H1 (cell line): ENCODE measurements at regions not wholly inside any gene's neighbourhood (a gene's known extent, or its start where the extent isn't known, plus 50 kb on each side); places are given as distances from the start of the nearest gene placed in this dataset.

Experiments
- CTCF ChIA-PET: fragments of 300-600 bp; sonication (Branson Sonifier 250); formaldehyde crosslinking; loops from one replicate; lab custom pipeline; 2021; ENCODE audit not compliant: partially characterized antibody; lab: Charles Lee
- POLR2A ChIA-PET: fragments of 300-600 bp; sonication (Branson Sonifier 250); formaldehyde crosslinking; loops from one replicate; lab custom pipeline; 2021; ENCODE audit warnings: inconsistent platforms; ENCODE audit not compliant: partially characterized antibody; lab: Charles Lee
- DNase-seq, 2 experiments: peaks; one replicate each; pipeline versions ENCODE4 v3.0.0 to v3.0.0-alpha.2; 2010 to 2022; ENCODE audit warnings: low spot score in 2 of 2, low read depth in 1 of 2, mixed read lengths in 1 of 2
- FAIRE-seq: peaks from 2 replicates; lab custom pipeline; 2011; peaks lifted over from hg19 to GRCh38; lab: Jason Lieb, UNC
- H2AFZ ChIP-seq: 2 replicates; pipeline ENCODE4 v1.8.1; 2012; ENCODE audit warnings: low read length, inconsistent platforms
- H2AK5ac ChIP-seq: 2 replicates; pipeline ENCODE4 v1.6.1; 2013; ENCODE audit warnings: low read depth, low read length
- H2BK120ac ChIP-seq: replicated peaks from 2 replicates; pipeline ENCODE3; 2013; ENCODE audit warnings: low read depth, low read length, inconsistent platforms
- H2BK12ac ChIP-seq: 2 replicates; pipeline ENCODE4 v1.6.1; 2013; ENCODE audit warnings: low read depth, low read length
- H2BK15ac ChIP-seq: 2 replicates; pipeline ENCODE4 v1.6.1; 2013; ENCODE audit warnings: low read length
- H2BK20ac ChIP-seq: 2 replicates; pipeline ENCODE4 v1.6.1; 2013; ENCODE audit warnings: low read length
- H2BK5ac ChIP-seq: 2 replicates; pipeline ENCODE4 v1.6.1; 2013; ENCODE audit warnings: low read depth, low read length
- H3K14ac ChIP-seq: 2 replicates; pipeline ENCODE4 v1.6.1; 2013; ENCODE audit warnings: inconsistent platforms; ENCODE audit not compliant: insufficient read length
- H3K18ac ChIP-seq: 2 replicates; pipeline ENCODE4 v1.6.1; 2013; ENCODE audit warnings: low read length; ENCODE audit errors: extremely low read depth
- H3K23ac ChIP-seq: 2 replicates; pipeline ENCODE4 v1.6.1; 2013; ENCODE audit warnings: inconsistent platforms; ENCODE audit not compliant: insufficient read length
- H3K23me2 ChIP-seq: 2 replicates; pipeline ENCODE4 v1.6.1; 2013; ENCODE audit warnings: low read depth, low read length
- H3K27ac ChIP-seq: 2 replicates; pipeline ENCODE4 v1.6.1; 2011; ENCODE audit warnings: low read depth, low read length, inconsistent platforms
- H3K27me3 ChIP-seq, 4 experiments: replicated peaks in 1 of 4; 1 replicate in 1 of 4; 2 replicates in 3 of 4; pipeline versions ENCODE4 v1.6.1 to v1.8.1; 2011 to 2013; ENCODE audit warnings: low read length in 3 of 4, mild to moderate bottlenecking in 3 of 4, inconsistent platforms in 2 of 4, mixed read lengths in 2 of 4, moderate library complexity in 1 of 4; ENCODE audit not compliant: control insufficient read depth in 3 of 4, insufficient read depth in 3 of 4; ENCODE audit errors: extremely low read depth in 1 of 4
- H3K36me3 ChIP-seq, 4 experiments: 2 replicates each; pipeline versions ENCODE4 v1.6.1 to v1.8.1; 2011 to 2013; ENCODE audit warnings: mild to moderate bottlenecking in 4 of 4, low read length in 3 of 4, moderate library complexity in 2 of 4, control low read depth in 1 of 4, inconsistent platforms in 1 of 4; ENCODE audit not compliant: insufficient read depth in 4 of 4, control insufficient read depth in 2 of 4
- H3K4ac ChIP-seq: replicated peaks from 2 replicates; pipeline ENCODE3; 2013; ENCODE audit warnings: low read length, low read depth, mixed read lengths, inconsistent platforms; ENCODE audit not compliant: insufficient read length
- H3K4me1 ChIP-seq, 4 experiments: replicated peaks in 1 of 4; 1 replicate in 1 of 4; 2 replicates in 3 of 4; pipeline versions ENCODE4 v1.6.1 to v1.8.1; 2011 to 2013; ENCODE audit warnings: low read length in 3 of 4, inconsistent platforms in 2 of 4, mixed read lengths in 1 of 4; ENCODE audit not compliant: insufficient read depth in 4 of 4, control insufficient read depth in 3 of 4
- H3K4me2 ChIP-seq, 2 experiments: 2 replicates each; pipeline versions ENCODE4 v1.6.1 to v1.8.1; 2011 to 2013; ENCODE audit warnings: low read depth in 2 of 2, low read length in 2 of 2, control low read depth in 1 of 2, inconsistent platforms in 1 of 2, mild to moderate bottlenecking in 1 of 2; ENCODE audit not compliant: insufficient read depth in 1 of 2
- H3K4me3 ChIP-seq, 4 experiments: fragments of 200-600, 300-600 bp in 1 of 4; sonication (generic), shearing (Covaris generic), sonication (Bioruptor Twin) in 1 of 4; 2 replicates each; pipeline versions ENCODE4 v1.5.1 to v1.8.1; 2011 to 2016; ENCODE audit warnings: low read length in 4 of 4, low read depth in 3 of 4, control low read depth in 2 of 4, inconsistent platforms in 2 of 4, mild to moderate bottlenecking in 2 of 4, mixed read lengths in 1 of 4, moderate library complexity in 1 of 4; ENCODE audit not compliant: insufficient read depth in 2 of 4; ENCODE audit errors: extremely low read depth in 1 of 4
- H3K56ac ChIP-seq: replicated peaks from 2 replicates; pipeline ENCODE3; 2013; ENCODE audit warnings: low read depth, mild to moderate bottlenecking, mixed read lengths, low read length, inconsistent platforms; ENCODE audit not compliant: insufficient read length
- H3K79me1 ChIP-seq: 2 replicates; pipeline ENCODE4 v1.6.1; 2013; ENCODE audit warnings: low read depth, low read length, control low read depth
- H3K79me2 ChIP-seq, 2 experiments: 2 replicates each; pipeline versions ENCODE4 v1.6.1 to v1.8.1; 2012 to 2013; ENCODE audit warnings: low read length in 2 of 2, mild to moderate bottlenecking in 2 of 2, inconsistent platforms in 1 of 2; ENCODE audit not compliant: insufficient read depth in 2 of 2, control insufficient read depth in 1 of 2
- H3K9ac ChIP-seq, 4 experiments: replicated peaks in 1 of 4; 1 replicate in 1 of 4; 2 replicates in 3 of 4; pipeline versions ENCODE4 v1.6.1 to v1.8.1; 2011 to 2013; ENCODE audit warnings: low read depth in 3 of 4, low read length in 3 of 4, control low read depth in 2 of 4, mild to moderate bottlenecking in 2 of 4, moderate library complexity in 2 of 4, inconsistent platforms in 1 of 4; ENCODE audit errors: extremely low read depth in 1 of 4
- H3K9me3 ChIP-seq, 2 experiments: 2 replicates each; pipeline versions ENCODE4 v1.6.1 to v1.8.1; 2012 to 2013; ENCODE audit warnings: mild to moderate bottlenecking in 2 of 2, moderate library complexity in 2 of 2, control low read depth in 1 of 2, inconsistent platforms in 1 of 2, low read depth in 1 of 2, low read length in 1 of 2, mixed read lengths in 1 of 2; ENCODE audit not compliant: insufficient read depth in 2 of 2
- H4K20me1 ChIP-seq, 2 experiments: replicated peaks in 1 of 2; 2 replicates each; pipeline versions ENCODE3 to v1.8.1; 2011 to 2013; ENCODE audit warnings: inconsistent platforms in 2 of 2, low read length in 2 of 2, mild to moderate bottlenecking in 1 of 2; ENCODE audit not compliant: insufficient read depth in 2 of 2, control insufficient read depth in 1 of 2
- H4K5ac ChIP-seq: 2 replicates; pipeline ENCODE4 v1.6.1; 2013; ENCODE audit warnings: low read length, low read depth, mixed read lengths, inconsistent platforms; ENCODE audit not compliant: insufficient read length
- H4K8ac ChIP-seq: 2 replicates; pipeline ENCODE4 v1.8.0; 2013; ENCODE audit warnings: mild to moderate bottlenecking, moderate library complexity, low read length, inconsistent platforms; ENCODE audit not compliant: insufficient read depth; ENCODE audit errors: extremely low read depth
- H4K91ac ChIP-seq: replicated peaks from 2 replicates; pipeline ENCODE3; 2013; ENCODE audit warnings: low read length, mixed read lengths, inconsistent platforms; ENCODE audit not compliant: insufficient read length
- ASH2L ChIP-seq: fragments of 200-600, 300-600 bp; sonication (generic); IDR thresholded peaks from one replicate; pipeline ENCODE4 v1.7.1; 2017; ENCODE audit warnings: low read length
- FOSL1 ChIP-seq: IDR thresholded peaks from 2 replicates; pipeline ENCODE4 v1.6.1; 2011; ENCODE audit warnings: mild to moderate bottlenecking, low read depth, low read length, moderate library complexity; ENCODE audit not compliant: insufficient read depth
- KDM5A ChIP-seq: fragments of 200-600 bp; IDR thresholded peaks from 2 replicates; pipeline ENCODE4 v1.7.1; 2012; ENCODE audit warnings: mild to moderate bottlenecking, low read length, inconsistent platforms, mixed read lengths
- NRF1 ChIP-seq: IDR thresholded peaks from 2 replicates; pipeline ENCODE4 v1.6.1; 2011; ENCODE audit warnings: mild to moderate bottlenecking, low read depth, low read length, improper control_type of control experiment
- POLR2A ChIP-seq, 2 experiments: IDR thresholded peaks; 1 replicate in 1 of 2; 2 replicates in 1 of 2; pipeline ENCODE4 v1.6.1; 2011; ENCODE audit warnings: low read depth in 2 of 2, low read length in 2 of 2, mild to moderate bottlenecking in 2 of 2; ENCODE audit errors: control extremely low read depth in 1 of 2
- POU5F1 ChIP-seq: IDR thresholded peaks from 2 replicates; pipeline ENCODE4 v1.6.1; 2011; ENCODE audit warnings: low read depth, mild to moderate bottlenecking, low read length, moderate library complexity
- RBBP5 ChIP-seq: IDR thresholded peaks from 2 replicates; pipeline ENCODE4 v1.7.1; 2012; ENCODE audit warnings: low read depth, mild to moderate bottlenecking, inconsistent platforms, low read length, moderate library complexity, borderline replicate concordance
- SIRT6 ChIP-seq: IDR thresholded peaks from one replicate; pipeline ENCODE4 v1.7.1; 2012; ENCODE audit warnings: low read length, inconsistent platforms
- SIX5 ChIP-seq: IDR thresholded peaks from 2 replicates; pipeline ENCODE4 v1.6.1; 2011; ENCODE audit warnings: mild to moderate bottlenecking, low read depth, low read length
- SRF ChIP-seq: IDR thresholded peaks from 2 replicates; pipeline ENCODE4 v1.6.1; 2011; ENCODE audit warnings: mild to moderate bottlenecking, low read depth, low read length, moderate library complexity
- TEAD4 ChIP-seq: IDR thresholded peaks from 2 replicates; pipeline ENCODE4 v1.6.1; 2012; ENCODE audit warnings: low read depth, low read length, inconsistent platforms, mixed read lengths
- WGBS, 2 experiments: shearing (Covaris generic) in 1 of 2; methylation state at CpG; one replicate each; pipeline versions ENCODE4 v1.1.6 to v1.1.7; 2013 to 2015; ENCODE audit warnings: low lambda C conversion rate in 2 of 2, mixed read lengths in 2 of 2, inconsistent platforms in 1 of 2, low coverage in 1 of 2, missing lambda C conversion rate in 1 of 2; ENCODE audit not compliant: insufficient replicate concordance in 2 of 2, insufficient coverage in 1 of 2, insufficient read length in 1 of 2; ENCODE audit errors: extremely low coverage in 1 of 2, missing lambda C conversion rate in 1 of 2; 5-methylcytosine and 5-hydroxymethylcytosine counted together
- TF ChIP-seq, protein P1 (sequence below): IDR thresholded peaks from 2 replicates; pipeline ENCODE4 v1.6.1; 2011; ENCODE audit warnings: low read length, improper control_type of control experiment
- TF ChIP-seq, protein P2 (sequence below): IDR thresholded peaks from 2 replicates; pipeline ENCODE4 v1.6.1; 2012; ENCODE audit warnings: low read length, inconsistent platforms

DNA sequence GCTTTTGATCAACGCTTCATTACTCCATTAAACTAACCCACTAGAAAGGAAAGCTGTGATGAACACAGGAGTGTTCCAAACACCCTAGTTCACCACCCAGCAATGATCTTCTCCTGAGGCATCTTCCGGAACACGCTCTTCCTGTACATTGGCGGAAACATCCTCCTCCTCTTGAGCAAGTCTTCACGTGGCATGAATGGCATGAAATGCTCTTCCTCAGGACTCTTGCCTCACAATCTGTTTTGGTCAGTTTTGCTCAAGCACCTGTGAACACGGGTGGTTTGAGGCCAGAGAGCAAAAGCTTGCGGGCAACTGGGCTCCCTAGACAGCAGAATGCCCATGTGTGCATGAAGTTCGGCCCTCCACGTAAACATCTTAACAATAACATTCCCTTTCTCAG, 734.2 kb upstream of the SALL3 start:
- no peaks in the 10 kb centered on the region for H3K36me3 ChIP-seq
- FAIRE-seq (no peak), DNase-seq (no peak)
- H3K4ac ChIP-seq = no peak overlapping the region
- no peak overlapping the region for H2BK12ac ChIP-seq
- H4K91ac ChIP-seq = no peak overlapping the region
- no peak overlapping the region for H2AFZ ChIP-seq
- H3K4me2 ChIP-seq = no peak overlapping the region
- no peaks in the 10 kb centered on the region for H3K9me3 ChIP-seq
- POLR2A ChIA-PET = no interaction called here
- H3K18ac ChIP-seq = no peak overlapping the region
- no peaks in the 10 kb centered on the region for H3K79me1 ChIP-seq
- H3K27ac ChIP-seq = no peak overlapping the region
- CTCF ChIA-PET = interaction anchor here (0.5 kb wide), 1 partner anchor 162 kb away, joined by 3 read pairs; no protein-coding TSS in a partner anchor
- no peaks in the 10 kb centered on the region for H3K79me2 ChIP-seq
- WGBS, 2 experiments = 94% methylated on average over 9 of the region's 9 CpGs; no CpG with 5 or more reads in 1 of the 2 experiments
- no peak overlapping the region for H3K9ac ChIP-seq
- no peak overlapping the region for H2BK5ac ChIP-seq
- no peak overlapping the region for H3K14ac ChIP-seq
- H4K20me1 ChIP-seq = no peaks in the 10 kb centered on the region
- no peak overlapping the region for H2BK15ac ChIP-seq
- no peak overlapping the region for H2BK20ac ChIP-seq
- H2AK5ac ChIP-seq = no peak overlapping the region
- no peak overlapping the region for H2BK120ac ChIP-seq
- no peak overlapping the region for H3K23ac ChIP-seq
- H3K23me2 ChIP-seq = no peaks in the 10 kb centered on the region; the same call in 1 of the 2 replicates
- H4K5ac ChIP-seq = no peak overlapping the region
- H3K4me3 ChIP-seq = no peak overlapping the region
- no peak overlapping the region for H3K56ac ChIP-seq
- peaks cover 0 to 9% (median 0%) of the 10 kb centered on the region in 4 experiments; a peak in 1 of 7 replicates for H3K4me1 ChIP-seq
- H4K8ac ChIP-seq = no peak overlapping the region
- no peaks in the 10 kb centered on the region for H3K27me3 ChIP-seq
- TF ChIP-seq, protein P1, sequence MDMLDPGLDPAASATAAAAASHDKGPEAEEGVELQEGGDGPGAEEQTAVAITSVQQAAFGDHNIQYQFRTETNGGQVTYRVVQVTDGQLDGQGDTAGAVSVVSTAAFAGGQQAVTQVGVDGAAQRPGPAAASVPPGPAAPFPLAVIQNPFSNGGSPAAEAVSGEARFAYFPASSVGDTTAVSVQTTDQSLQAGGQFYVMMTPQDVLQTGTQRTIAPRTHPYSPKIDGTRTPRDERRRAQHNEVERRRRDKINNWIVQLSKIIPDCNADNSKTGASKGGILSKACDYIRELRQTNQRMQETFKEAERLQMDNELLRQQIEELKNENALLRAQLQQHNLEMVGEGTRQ = no peak
- TF ChIP-seq SIX5 (no peak), ASH2L (no peak), NRF1 (no peak), SRF (no peak), SIRT6 (no peak), POLR2A (IDR thresholded peaks at IDR 0.05; ENCODE audit: control extremely low read depth in 1 of 2, low read depth in 2 of 2, low read length in 2 of 2) (no peak), FOSL1 (no peak), KDM5A (no peak), POU5F1 (no peak), RBBP5 (no peak), TEAD4 (no peak)
- TF ChIP-seq, protein P2, sequence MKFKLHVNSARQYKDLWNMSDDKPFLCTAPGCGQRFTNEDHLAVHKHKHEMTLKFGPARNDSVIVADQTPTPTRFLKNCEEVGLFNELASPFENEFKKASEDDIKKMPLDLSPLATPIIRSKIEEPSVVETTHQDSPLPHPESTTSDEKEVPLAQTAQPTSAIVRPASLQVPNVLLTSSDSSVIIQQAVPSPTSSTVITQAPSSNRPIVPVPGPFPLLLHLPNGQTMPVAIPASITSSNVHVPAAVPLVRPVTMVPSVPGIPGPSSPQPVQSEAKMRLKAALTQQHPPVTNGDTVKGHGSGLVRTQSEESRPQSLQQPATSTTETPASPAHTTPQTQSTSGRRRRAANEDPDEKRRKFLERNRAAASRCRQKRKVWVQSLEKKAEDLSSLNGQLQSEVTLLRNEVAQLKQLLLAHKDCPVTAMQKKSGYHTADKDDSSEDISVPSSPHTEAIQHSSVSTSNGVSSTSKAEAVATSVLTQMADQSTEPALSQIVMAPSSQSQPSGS = no peak
